IMR-90 (cell line): ENCODE measurements at regions not wholly inside any gene's neighbourhood (a gene's known extent, or its start where the extent isn't known, plus 50 kb on each side); places are given as distances from the start of the nearest gene placed in this dataset.

Experiments
- ATAC-seq: fragments of 200-7000 bp; cut with Tn5 transposase; 2 replicates; pipeline ENCODE4 v1.9.1; 2020; ENCODE audit warnings: low read depth, mild to moderate bottlenecking, moderate library complexity
- BruUV-seq: library from RNA; stranded (reverse); fragments of 400-500 nt; replicated peaks from 2 replicates; lab custom pipeline; 2021; lab: Mats Ljungman, UMichigan
- CTCF ChIA-PET: fragments of 300-600 bp; formaldehyde crosslinking; extraction: SDS; loops from one replicate; lab custom pipeline; 2021; ENCODE audit warnings: antibody characterized with exemption; lab: Yijun Ruan, JAX
- POLR2A ChIA-PET: fragments of 300-600 bp; sonication (Branson Sonifier 250); formaldehyde crosslinking; loops from one replicate; lab custom pipeline; 2022; ENCODE audit warnings: antibody characterized with exemption; ENCODE audit not compliant: unreplicated experiment; lab: Charles Lee
- DNase-seq: peaks from one replicate; pipeline ENCODE4 v3.0.0; 2013
- H2AFZ ChIP-seq: replicated peaks from 2 replicates; pipeline ENCODE3; 2013; ENCODE audit warnings: low read length, mild to moderate bottlenecking; ENCODE audit not compliant: poor library complexity
- H2AK5ac ChIP-seq: 2 replicates; pipeline ENCODE4 v1.6.1; 2013; ENCODE audit warnings: low read depth, low read length, inconsistent platforms
- H2AK9ac ChIP-seq: replicated peaks from 2 replicates; pipeline ENCODE3; 2013; ENCODE audit warnings: mild to moderate bottlenecking, low read depth, low read length, moderate library complexity; ENCODE audit not compliant: poor library complexity
- H2BK120ac ChIP-seq: 2 replicates; pipeline ENCODE4 v1.6.1; 2013; ENCODE audit warnings: low read depth, low read length, inconsistent platforms
- H2BK15ac ChIP-seq: 3 replicates; pipeline ENCODE4 v1.6.1; 2013; ENCODE audit warnings: low read depth, low read length, inconsistent platforms
- H2BK20ac ChIP-seq: 2 replicates; pipeline ENCODE4 v1.6.1; 2013; ENCODE audit warnings: low read depth, mild to moderate bottlenecking, inconsistent platforms, low read length, moderate library complexity
- H2BK5ac ChIP-seq: 2 replicates; pipeline ENCODE4 v1.6.1; 2013; ENCODE audit warnings: mild to moderate bottlenecking, low read depth, low read length, inconsistent platforms; ENCODE audit not compliant: poor library complexity, severe bottlenecking
- H3K14ac ChIP-seq: replicated peaks from 2 replicates; pipeline ENCODE4 v1.6.1; 2013; ENCODE audit warnings: low read depth, low read length, inconsistent platforms
- H3K18ac ChIP-seq: 2 replicates; pipeline ENCODE4 v1.6.1; 2013; ENCODE audit warnings: low read depth, low read length, control low read depth
- H3K23ac ChIP-seq: 2 replicates; pipeline ENCODE4 v1.6.1; 2013; ENCODE audit warnings: low read depth, low read length, inconsistent platforms
- H3K27ac ChIP-seq: 2 replicates; pipeline ENCODE4 v1.5.1; 2013; ENCODE audit warnings: mild to moderate bottlenecking, control low read depth, low read length; ENCODE audit not compliant: insufficient read depth
- H3K27me3 ChIP-seq: 2 replicates; pipeline ENCODE4 v1.6.1; 2013; ENCODE audit warnings: low read length; ENCODE audit not compliant: control insufficient read depth, insufficient read depth
- H3K36me3 ChIP-seq: 2 replicates; pipeline ENCODE4 v1.6.1; 2013; ENCODE audit warnings: low read length, mixed read lengths; ENCODE audit not compliant: control insufficient read depth, insufficient read depth
- H3K4ac ChIP-seq: 2 replicates; pipeline ENCODE4 v1.6.1; 2013; ENCODE audit warnings: low read depth, low read length, inconsistent platforms
- H3K4me1 ChIP-seq: 2 replicates; pipeline ENCODE4 v1.6.1; 2013; ENCODE audit warnings: low read length, mixed read lengths; ENCODE audit not compliant: control insufficient read depth, insufficient read depth
- H3K4me2 ChIP-seq: 2 replicates; pipeline ENCODE4 v1.6.1; 2013; ENCODE audit warnings: low read depth, mild to moderate bottlenecking, control low read depth, low read length, moderate library complexity
- H3K4me3 ChIP-seq: 2 replicates; pipeline ENCODE4 v1.5.1; 2013; ENCODE audit warnings: low read depth, mild to moderate bottlenecking, control low read depth, low read length, moderate library complexity; ENCODE audit not compliant: insufficient read depth
- H3K56ac ChIP-seq: 2 replicates; pipeline ENCODE4 v1.6.1; 2013; ENCODE audit warnings: low read length, inconsistent platforms; ENCODE audit not compliant: insufficient read depth; ENCODE audit errors: extremely low read depth
- H3K79me1 ChIP-seq, 2 experiments: 2 replicates each; pipeline ENCODE4 v1.6.1; 2013; ENCODE audit warnings: low read length in 2 of 2, inconsistent platforms in 1 of 2, low read depth in 1 of 2
- H3K9ac ChIP-seq: 2 replicates; pipeline ENCODE4 v1.6.1; 2013; ENCODE audit warnings: low read depth, low read length, control low read depth
- H3K9me1 ChIP-seq: 2 replicates; pipeline ENCODE4 v1.6.1; 2013; ENCODE audit warnings: low read length, inconsistent platforms; ENCODE audit not compliant: insufficient read depth
- H3K9me3 ChIP-seq: 2 replicates; pipeline ENCODE4 v1.6.1; 2013; ENCODE audit warnings: low read length; ENCODE audit not compliant: control insufficient read depth, insufficient read depth
- H4K20me1 ChIP-seq: 2 replicates; pipeline ENCODE4 v1.6.1; 2013; ENCODE audit warnings: low read length, inconsistent platforms; ENCODE audit not compliant: insufficient read depth
- H4K5ac ChIP-seq: 2 replicates; pipeline ENCODE4 v1.6.1; 2013; ENCODE audit warnings: mild to moderate bottlenecking, low read depth, low read length, control low read depth
- H4K8ac ChIP-seq, 2 experiments: 2 replicates each; pipeline ENCODE4 v1.6.1; 2013; ENCODE audit warnings: low read depth in 2 of 2, low read length in 2 of 2, control low read depth in 1 of 2, inconsistent platforms in 1 of 2
- H4K91ac ChIP-seq: 2 replicates; pipeline ENCODE4 v1.6.1; 2013; ENCODE audit warnings: low read depth, low read length, inconsistent platforms; ENCODE audit not compliant: insufficient read depth
- CEBPB ChIP-seq: IDR thresholded peaks from 2 replicates; pipeline ENCODE4 v1.6.1; 2012; ENCODE audit warnings: low read depth, low read length, improper control_type of control experiment
- CHD1 ChIP-seq: IDR thresholded peaks from 2 replicates; pipeline ENCODE4 v1.6.1; 2012; ENCODE audit warnings: low read depth, low read length, improper control_type of control experiment
- CTCF ChIP-seq: conservative IDR thresholded peaks from 2 replicates; pipeline ENCODE4 v1.5.1; 2012; ENCODE audit warnings: mild to moderate bottlenecking, low read depth, low read length, improper control_type of control experiment
- FOS ChIP-seq: fragments of 150-350 bp; IDR thresholded peaks from 2 replicates; pipeline ENCODE4 v1.6.1; 2016; ENCODE audit warnings: low read depth, low read length
- RAD21 ChIP-seq: IDR thresholded peaks from 2 replicates; pipeline ENCODE4 v1.6.1; 2012; ENCODE audit warnings: low read length, improper control_type of control experiment
- RFX5 ChIP-seq: IDR thresholded peaks from 2 replicates; pipeline ENCODE4 v1.8.0; 2012; ENCODE audit warnings: low read depth, mild to moderate bottlenecking, low read length, moderate library complexity
- WGBS, 2 experiments: methylation state at CpG; one replicate each; pipeline versions ENCODE4 v1.1.5 to v1.1.7; 2013; ENCODE audit warnings: missing lambda C conversion rate in 2 of 2; ENCODE audit not compliant: insufficient read length in 1 of 2; ENCODE audit errors: extremely low coverage in 2 of 2; 5-methylcytosine and 5-hydroxymethylcytosine counted together
- dilution Hi-C: fragments of 300-500 bp; cut with HindIII; formaldehyde crosslinking; loops from one replicate; pipeline ENCODE4 v1.14.3; 2018; ENCODE audit warnings: low sequenced_read_pairs; ENCODE audit not compliant: unreplicated experiment
- in situ Hi-C: fragments of 300-500 bp; cut with MboI; formaldehyde crosslinking; loops from 3 replicates; pipeline ENCODE4 v1.14.3; 2019; ENCODE audit warnings: low sequenced_read_pairs, inconsistent platforms, mixed read lengths
- intact Hi-C: fragments of 100-400 bp; cut with micrococcal nuclease; formaldehyde crosslinking; loops from 2 replicates; pipeline ENCODE4 v1.10.0; 2022
- TF ChIP-seq, protein P1 (sequence below): fragments of 150-350 bp; IDR thresholded peaks from 2 replicates; pipeline ENCODE4 v1.6.1; 2016; ENCODE audit warnings: low read depth, mild to moderate bottlenecking, low read length, moderate library complexity, borderline replicate concordance

GRCh38 chrX:122218666-122219065 lies 965.4 kb upstream of the GRIA3 start:
- in situ Hi-C loops = no loop called here
- dilution Hi-C loops = no loop called here
- intact Hi-C loops = no loop called here
- no peaks in the 10 kb centered on the region for H4K20me1 ChIP-seq
- no peak overlapping the region for H4K91ac ChIP-seq
- no peak overlapping the region for H2BK5ac ChIP-seq
- H2BK20ac ChIP-seq = no peak overlapping the region
- H2BK15ac ChIP-seq = no peak overlapping the region
- no peak overlapping the region for H3K56ac ChIP-seq
- DNase-seq (no peak), ATAC-seq (no peak)
- no peak overlapping the region for H3K4me2 ChIP-seq
- no peak overlapping the region for H3K27ac ChIP-seq
- H3K9me3 ChIP-seq = peaks cover 2% of the 10 kb centered on the region; the same call in 1 of the 2 replicates
- no peak overlapping the region for H3K14ac ChIP-seq
- ChIA-PET POLR2A (no interaction called here), CTCF (no interaction called here)
- H3K4me1 ChIP-seq = no peaks in the 10 kb centered on the region
- H3K9ac ChIP-seq = no peak overlapping the region
- no peak overlapping the region for H2AK9ac ChIP-seq
- no peak overlapping the region for H3K18ac ChIP-seq
- no peak overlapping the region for H4K8ac ChIP-seq
- BruUV-seq = no TSS peak
- no peak overlapping the region for H3K4me3 ChIP-seq
- no peak overlapping the region for H2BK120ac ChIP-seq
- no peak overlapping the region for H2AK5ac ChIP-seq
- no CpG with 5 or more reads among the region's 4 CpGs for WGBS, 2 experiments
- no peaks in the 10 kb centered on the region for H3K27me3 ChIP-seq
- no peaks in the 10 kb centered on the region for H3K79me1 ChIP-seq
- no peak overlapping the region for H3K4ac ChIP-seq
- H2AFZ ChIP-seq = no peak overlapping the region
- no peaks in the 10 kb centered on the region for H3K9me1 ChIP-seq
- H3K23ac ChIP-seq = no peak overlapping the region
- no peak overlapping the region for H4K5ac ChIP-seq
- H3K36me3 ChIP-seq = no peaks in the 10 kb centered on the region
- no peak for TF ChIP-seq CEBPB
- TF ChIP-seq RFX5 = no peak
- no peak for TF ChIP-seq FOS
- TF ChIP-seq CTCF = no peak
- TF ChIP-seq, protein P1, sequence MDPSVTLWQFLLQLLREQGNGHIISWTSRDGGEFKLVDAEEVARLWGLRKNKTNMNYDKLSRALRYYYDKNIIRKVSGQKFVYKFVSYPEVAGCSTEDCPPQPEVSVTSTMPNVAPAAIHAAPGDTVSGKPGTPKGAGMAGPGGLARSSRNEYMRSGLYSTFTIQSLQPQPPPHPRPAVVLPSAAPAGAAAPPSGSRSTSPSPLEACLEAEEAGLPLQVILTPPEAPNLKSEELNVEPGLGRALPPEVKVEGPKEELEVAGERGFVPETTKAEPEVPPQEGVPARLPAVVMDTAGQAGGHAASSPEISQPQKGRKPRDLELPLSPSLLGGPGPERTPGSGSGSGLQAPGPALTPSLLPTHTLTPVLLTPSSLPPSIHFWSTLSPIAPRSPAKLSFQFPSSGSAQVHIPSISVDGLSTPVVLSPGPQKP = no peak
- no peak for TF ChIP-seq CHD1
- TF ChIP-seq RAD21 = no peak
